CD4-positive, alpha-beta T cell treated with Interleukin-17A for 1 hour (primary cell): ENCODE measurements at regions not wholly inside any gene's neighbourhood (a gene's known extent, or its start where the extent isn't known, plus 50 kb on each side); places are given as distances from the start of the nearest gene placed in this dataset.

Experiments used
- DNase-seq: peaks from one replicate; pipeline ENCODE4 v3.0.0-alpha.2; 2020

- DNase-seq = no peak
Observed at GRCh38 chr12:88802096-88802706, 221.9 kb upstream of the KITLG start.

- DNase-seq = no peak
Observed at GRCh38 chr12:88801227-88802095, 221.2 kb upstream of the KITLG start.

GRCh38 chr12:88793096-88793495 lies 212.8 kb upstream of the KITLG start:
- DNase-seq = no peak

GRCh38 chr12:88790231-88790630 lies 210.0 kb upstream of the KITLG start:
- no peak for DNase-seq

GRCh38 chr12:88784166-88784565 lies 203.9 kb upstream of the KITLG start:
- DNase-seq = no peak

- DNase-seq = no peak
Observed at GRCh38 chr12:88782351-88782750, 202.1 kb upstream of the KITLG start.

GRCh38 chr12:88781909-88782308 lies 201.6 kb upstream of the KITLG start:
- no peak for DNase-seq

- no peak for DNase-seq
Observed at GRCh38 chr12:88778064-88778463, 197.8 kb upstream of the KITLG start.

GRCh38 chr12:88775742-88776151 lies 195.5 kb upstream of the KITLG start:
- DNase-seq = no peak

GRCh38 chr12:88767699-88768098 lies 187.4 kb upstream of the KITLG start:
- DNase-seq = no peak

GRCh38 chr12:88764781-88765480 lies 184.7 kb upstream of the KITLG start:
- DNase-seq = no peak

- no peak for DNase-seq
Observed at GRCh38 chr12:88763536-88764100, 183.3 kb upstream of the KITLG start.

GRCh38 chr12:88758176-88758575 lies 177.9 kb upstream of the KITLG start:
- DNase-seq = no peak

- DNase-seq = no peak
Observed at GRCh38 chr12:88756917-88757316, 176.6 kb upstream of the KITLG start.

GRCh38 chr12:88756153-88756552 lies 175.9 kb upstream of the KITLG start:
- no peak for DNase-seq

- no peak for DNase-seq
Observed at GRCh38 chr12:88753707-88754106, 173.4 kb upstream of the KITLG start.

GRCh38 chr12:88753066-88753465 lies 172.8 kb upstream of the KITLG start:
- DNase-seq = no peak

GRCh38 chr12:88752183-88752582 lies 171.9 kb upstream of the KITLG start:
- DNase-seq = no peak

- no peak for DNase-seq
Observed at GRCh38 chr12:88750867-88751543, 170.7 kb upstream of the KITLG start.

- DNase-seq = no peak
Observed at GRCh38 chr12:88746386-88746785, 166.1 kb upstream of the KITLG start.

- DNase-seq = no peak
Observed at GRCh38 chr12:88743946-88744685, 163.8 kb upstream of the KITLG start.

GRCh38 chr12:88737838-88738472 lies 157.7 kb upstream of the KITLG start:
- DNase-seq = no peak
